ENCODE measurements at regions not wholly inside any gene's neighbourhood (a gene's known extent, or its start where the extent isn't known, plus 50 kb on each side); places are given as distances from the start of the nearest gene placed in this dataset.

DNA sequence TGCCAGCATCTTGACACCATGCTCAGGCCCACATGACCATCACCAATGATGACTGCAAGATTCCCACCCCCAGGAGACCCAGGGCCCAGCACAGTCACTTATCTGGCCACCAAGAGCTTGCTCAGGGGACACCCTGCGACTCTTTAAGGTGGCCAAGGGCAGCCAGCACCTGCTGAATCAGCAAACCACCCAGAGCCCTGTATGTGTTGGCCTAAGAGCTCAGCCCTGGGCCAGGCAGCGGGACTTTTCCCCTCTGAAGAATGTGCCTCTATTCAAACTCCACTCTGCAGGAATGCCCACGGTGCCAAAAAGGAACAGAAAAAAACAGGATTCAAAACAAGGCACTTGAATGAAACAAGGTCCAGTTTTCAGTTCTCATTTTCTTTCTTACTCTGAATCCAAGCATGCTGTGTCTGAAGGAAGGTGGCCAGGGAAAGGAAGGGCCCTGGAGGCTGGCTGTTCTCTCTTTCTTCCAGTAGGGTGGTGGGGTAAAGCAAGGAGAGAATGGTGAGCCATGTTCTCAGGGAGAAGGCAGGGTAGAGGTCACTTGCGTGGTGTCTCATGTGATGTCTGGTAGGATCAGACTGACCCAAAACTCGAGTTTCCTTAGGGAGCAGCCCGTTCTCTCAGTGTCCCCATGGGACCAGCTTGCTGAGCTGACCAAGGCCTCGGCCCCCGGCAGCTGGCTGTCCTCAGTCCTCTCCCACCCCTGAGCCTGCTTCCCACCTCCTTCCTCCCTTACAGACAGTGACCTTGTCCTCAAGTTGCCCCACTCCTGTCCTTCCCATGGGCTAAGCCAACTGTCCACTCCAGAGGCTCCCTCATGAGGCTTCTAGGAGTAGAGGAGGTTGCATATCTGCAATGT is 150.0 kb downstream of the RNF152 start:
- TF ChIP-seq MYC (IDR thresholded peaks at IDR 0.05; ENCODE audit: low read depth, low read length) (no peak), POLR2A (IDR thresholded peaks at IDR 0.05; ENCODE audit: low read depth, low read length) (no peak), EZH2 (IDR thresholded peaks at IDR 0.05; ENCODE audit: borderline replicate concordance, low read depth, low read length, severe bottlenecking) (no peak), JUN (IDR thresholded peaks at IDR 0.05; ENCODE audit: borderline replicate concordance, insufficient read depth, insufficient read length, low read depth) (no peak), CTCF (IDR thresholded peaks at IDR 0.05; ENCODE audit: extremely low read depth in 1 of 2, insufficient read depth in 1 of 2, low read depth in 1 of 2, low read length in 2 of 2) (no peak), POLR2AphosphoS5 (IDR thresholded peaks at IDR 0.05; ENCODE audit: insufficient read depth, low read depth, low read length) (no peak), GATA2 (IDR thresholded peaks at IDR 0.05; ENCODE audit: insufficient read depth, insufficient read length, low read depth, low read length) (no peak), MAX (IDR thresholded peaks at IDR 0.05; ENCODE audit: insufficient read depth, insufficient read length) (no peak)

Measured in endothelial cell of umbilical vein (primary cell).